HepG2 (cell line): ENCODE measurements at regions not wholly inside any gene's neighbourhood (a gene's known extent, or its start where the extent isn't known, plus 50 kb on each side); places are given as distances from the start of the nearest gene placed in this dataset.

ENCODE experiments used
- ARID2 ChIP-seq: sonication (generic); formaldehyde crosslinking; IDR thresholded peaks from 2 replicates; pipeline ENCODE4 v1.8.1; 2022; ENCODE audit warnings: mild to moderate bottlenecking, missing genetic modification reagents, borderline replicate concordance
- CEBPG ChIP-seq: IDR thresholded peaks from 2 replicates; pipeline ENCODE4 v1.6.1; 2016
- EEA1 ChIP-seq: sonication (generic); formaldehyde crosslinking; IDR thresholded peaks from 2 replicates; pipeline ENCODE4 v1.5.1; 2020; ENCODE audit warnings: mild to moderate bottlenecking, missing genetic modification reagents, borderline replicate concordance
- FOSL1 ChIP-seq: sonication (generic); formaldehyde crosslinking; IDR thresholded peaks from 2 replicates; pipeline ENCODE4 v1.9.0; 2021; ENCODE audit warnings: missing genetic modification reagents, borderline replicate concordance
- GFI1 ChIP-seq: sonication (generic); formaldehyde crosslinking; IDR thresholded peaks from 2 replicates; pipeline ENCODE4 v1.5.0; 2020; ENCODE audit warnings: missing genetic modification reagents, mild to moderate bottlenecking, borderline replicate concordance
- HES4 ChIP-seq: sonication (generic); formaldehyde crosslinking; IDR thresholded peaks from 2 replicates; pipeline ENCODE4 v1.9.0; 2021; ENCODE audit warnings: mild to moderate bottlenecking, missing genetic modification reagents, borderline replicate concordance
- KDM2A ChIP-seq: sonication (generic); formaldehyde crosslinking; IDR thresholded peaks from 2 replicates; pipeline ENCODE4 v1.4.0; 2020; ENCODE audit warnings: low read depth, missing genetic modification reagents, borderline replicate concordance
- MLLT10 ChIP-seq: sonication (generic); formaldehyde crosslinking; IDR thresholded peaks from 2 replicates; pipeline ENCODE4 v1.4.0; 2020; ENCODE audit warnings: missing genetic modification reagents
- NONO ChIP-seq, 2 experiments: fragments of 450-650 bp in 1 of 2; sonication (generic) in 1 of 2; formaldehyde crosslinking in 1 of 2; IDR thresholded peaks in 1 of 2; conservative IDR thresholded peaks in 1 of 2; 2 replicates each; pipeline versions ENCODE4 v1.6.1 to v1.8.0; 2017 to 2022; ENCODE audit warnings: mild to moderate bottlenecking in 1 of 2, missing genetic modification reagents in 1 of 2, moderate library complexity in 1 of 2
- NRL ChIP-seq: sonication (generic); formaldehyde crosslinking; IDR thresholded peaks from 2 replicates; pipeline ENCODE4 v1.5.0; 2020; ENCODE audit warnings: missing genetic modification reagents, mild to moderate bottlenecking, moderate library complexity, borderline replicate concordance
- TBP ChIP-seq: sonication (generic); formaldehyde crosslinking; IDR thresholded peaks from 2 replicates; pipeline ENCODE4 v1.5.0; 2020; ENCODE audit warnings: missing genetic modification reagents
- ZBTB7B ChIP-seq: sonication (generic); formaldehyde crosslinking; IDR thresholded peaks from 2 replicates; pipeline ENCODE4 v1.4.0; 2020; ENCODE audit warnings: missing genetic modification reagents
- ZEB1 ChIP-seq: IDR thresholded peaks from 2 replicates; pipeline ENCODE4 v1.6.1; 2012; ENCODE audit warnings: mild to moderate bottlenecking, low read depth, inconsistent platforms; ENCODE audit not compliant: insufficient replicate concordance
- ZKSCAN1 ChIP-seq: fragments of 150-350 bp; IDR thresholded peaks from 2 replicates; pipeline ENCODE4 v1.6.1; 2014; ENCODE audit warnings: low read length
- ZMAT3 ChIP-seq: sonication (generic); formaldehyde crosslinking; conservative IDR thresholded peaks from 2 replicates; pipeline ENCODE4 v1.7.0; 2021; ENCODE audit warnings: missing genetic modification reagents
- ZMYM2 ChIP-seq: sonication (generic); formaldehyde crosslinking; IDR thresholded peaks from 2 replicates; pipeline ENCODE4 v1.8.0; 2022; ENCODE audit warnings: mild to moderate bottlenecking, missing genetic modification reagents
- ZNF101 ChIP-seq: sonication (generic); formaldehyde crosslinking; IDR thresholded peaks from 2 replicates; pipeline ENCODE4 v1.4.0; 2020; ENCODE audit warnings: mild to moderate bottlenecking, low read depth, missing genetic modification reagents, borderline replicate concordance
- ZNF143 ChIP-seq: sonication (generic); formaldehyde crosslinking; IDR thresholded peaks from 2 replicates; pipeline ENCODE4 v1.4.0; 2020; ENCODE audit warnings: missing genetic modification reagents
- ZNF329 ChIP-seq: sonication (generic); formaldehyde crosslinking; IDR thresholded peaks from 2 replicates; pipeline ENCODE4 v1.9.0; 2021; ENCODE audit warnings: low read depth, mild to moderate bottlenecking, missing genetic modification reagents
- ZNF331 ChIP-seq: sonication (generic); formaldehyde crosslinking; IDR thresholded peaks from 2 replicates; pipeline ENCODE4 v1.4.0; 2020; ENCODE audit warnings: missing genetic modification reagents
- ZNF34 ChIP-seq: sonication (generic); formaldehyde crosslinking; IDR thresholded peaks from 2 replicates; pipeline ENCODE4 v1.4.0; 2020; ENCODE audit warnings: mild to moderate bottlenecking, missing genetic modification reagents, borderline replicate concordance
- ZNF501 ChIP-seq: sonication (generic); formaldehyde crosslinking; IDR thresholded peaks from 2 replicates; pipeline ENCODE4 v1.5.1; 2020; ENCODE audit warnings: mild to moderate bottlenecking, moderate library complexity, missing genetic modification reagents
- ZNF607 ChIP-seq: sonication (generic); formaldehyde crosslinking; IDR thresholded peaks from 2 replicates; pipeline ENCODE4 v1.5.1; 2020; ENCODE audit warnings: missing genetic modification reagents, mild to moderate bottlenecking, borderline replicate concordance
- ZNF644 ChIP-seq: IDR thresholded peaks from 2 replicates; pipeline ENCODE4 v1.6.1; 2016; ENCODE audit warnings: low read depth
- ZNF883 ChIP-seq: sonication (generic); formaldehyde crosslinking; IDR thresholded peaks from 2 replicates; pipeline ENCODE4 v1.5.1; 2020; ENCODE audit warnings: mild to moderate bottlenecking, missing genetic modification reagents; ENCODE audit errors: not compliant biosample characterization
- TF ChIP-seq, protein P1 (sequence below): IDR thresholded peaks from 2 replicates; pipeline ENCODE4 v1.6.1; 2018; ENCODE audit warnings: missing genetic modification reagents
- TF ChIP-seq, protein P2 (sequence below): sonication (generic); formaldehyde crosslinking; IDR thresholded peaks from 2 replicates; pipeline ENCODE4 v1.4.0; 2020; ENCODE audit warnings: low read depth, mild to moderate bottlenecking, missing genetic modification reagents
- TF ChIP-seq, protein P3 (sequence below): sonication (generic); formaldehyde crosslinking; IDR thresholded peaks from 2 replicates; pipeline ENCODE4 v1.4.0; 2020; ENCODE audit warnings: mild to moderate bottlenecking, missing genetic modification reagents
- TF ChIP-seq, protein P4 (sequence below): sonication (generic); formaldehyde crosslinking; IDR thresholded peaks from 2 replicates; pipeline ENCODE4 v1.8.0; 2022; ENCODE audit warnings: missing genetic modification reagents, mild to moderate bottlenecking, borderline replicate concordance

DNA sequence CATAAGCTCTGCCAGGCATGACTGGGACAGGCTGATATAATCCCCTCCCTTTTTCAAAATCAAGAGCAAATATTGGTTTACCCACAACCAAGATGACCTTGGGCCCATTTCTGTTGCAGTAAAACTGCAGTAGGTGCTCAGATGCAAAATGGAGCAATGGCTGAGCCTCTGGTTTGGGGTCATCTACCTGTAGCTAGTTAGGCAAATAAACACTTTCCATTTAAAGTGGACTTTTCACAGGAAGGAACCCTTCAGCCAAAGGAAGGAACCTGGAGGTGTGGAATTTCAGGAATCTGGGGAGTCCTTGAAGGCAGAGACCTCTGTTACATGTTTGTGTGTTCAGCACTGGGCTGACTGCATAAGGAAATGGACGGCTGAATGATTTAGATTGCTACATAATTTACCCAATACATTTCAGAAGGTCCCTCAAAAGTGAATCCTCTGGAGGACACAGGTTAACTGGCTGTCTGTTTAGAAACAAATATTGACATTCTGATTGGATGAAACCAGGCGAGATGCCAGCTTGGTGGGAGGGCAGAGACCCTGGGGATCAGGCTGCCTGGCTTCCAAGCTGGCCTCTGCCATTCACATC, 170.1 kb upstream of the ZNF618 start (continued):
- TF ChIP-seq TBP (CRISPR knock-in tag) (no peak), ZNF143 (no peak), ZNF34 (no peak), ZNF501 (no peak), NONO (IDR thresholded peaks at IDR 0.05) (no peak), NONO (CRISPR knock-in tag; conservative IDR thresholded peaks at IDR 0.05) (no peak), ZNF883 (CRISPR knock-in tag) (no peak), CEBPG (CRISPR knock-in tag) (peak; percentile 28; the same call in 1 of the 2 replicates), MLLT10 (CRISPR knock-in tag) (no peak), ARID2 (CRISPR knock-in tag) (no peak), ZNF329 (CRISPR knock-in tag) (no peak), ZBTB7B (CRISPR knock-in tag) (no peak), KDM2A (CRISPR knock-in tag) (no peak), EEA1 (no peak), ZNF101 (CRISPR knock-in tag) (no peak), GFI1 (CRISPR knock-in tag) (no peak), HES4 (CRISPR knock-in tag) (no peak), ZKSCAN1 (no peak), ZNF644 (peak; percentile 83), NRL (no peak), ZMAT3 (CRISPR knock-in tag) (no peak), ZEB1 (peak; percentile 87), ZMYM2 (no peak), ZNF331 (peak; percentile 51; the same call in 1 of the 2 replicates), FOSL1 (CRISPR knock-in tag) (no peak), ZNF607 (no peak)
- TF ChIP-seq, protein P1, sequence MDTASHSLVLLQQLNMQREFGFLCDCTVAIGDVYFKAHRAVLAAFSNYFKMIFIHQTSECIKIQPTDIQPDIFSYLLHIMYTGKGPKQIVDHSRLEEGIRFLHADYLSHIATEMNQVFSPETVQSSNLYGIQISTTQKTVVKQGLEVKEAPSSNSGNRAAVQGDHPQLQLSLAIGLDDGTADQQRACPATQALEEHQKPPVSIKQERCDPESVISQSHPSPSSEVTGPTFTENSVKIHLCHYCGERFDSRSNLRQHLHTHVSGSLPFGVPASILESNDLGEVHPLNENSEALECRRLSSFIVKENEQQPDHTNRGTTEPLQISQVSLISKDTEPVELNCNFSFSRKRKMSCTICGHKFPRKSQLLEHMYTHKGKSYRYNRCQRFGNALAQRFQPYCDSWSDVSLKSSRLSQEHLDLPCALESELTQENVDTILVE (CRISPR knock-in tag): no peak
- TF ChIP-seq, protein P2, sequence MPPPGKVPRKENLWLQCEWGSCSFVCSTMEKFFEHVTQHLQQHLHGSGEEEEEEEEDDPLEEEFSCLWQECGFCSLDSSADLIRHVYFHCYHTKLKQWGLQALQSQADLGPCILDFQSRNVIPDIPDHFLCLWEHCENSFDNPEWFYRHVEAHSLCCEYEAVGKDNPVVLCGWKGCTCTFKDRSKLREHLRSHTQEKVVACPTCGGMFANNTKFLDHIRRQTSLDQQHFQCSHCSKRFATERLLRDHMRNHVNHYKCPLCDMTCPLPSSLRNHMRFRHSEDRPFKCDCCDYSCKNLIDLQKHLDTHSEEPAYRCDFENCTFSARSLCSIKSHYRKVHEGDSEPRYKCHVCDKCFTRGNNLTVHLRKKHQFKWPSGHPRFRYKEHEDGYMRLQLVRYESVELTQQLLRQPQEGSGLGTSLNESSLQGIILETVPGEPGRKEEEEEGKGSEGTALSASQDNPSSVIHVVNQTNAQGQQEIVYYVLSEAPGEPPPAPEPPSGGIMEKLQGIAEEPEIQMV (CRISPR knock-in tag): no peak
- TF ChIP-seq, protein P3, sequence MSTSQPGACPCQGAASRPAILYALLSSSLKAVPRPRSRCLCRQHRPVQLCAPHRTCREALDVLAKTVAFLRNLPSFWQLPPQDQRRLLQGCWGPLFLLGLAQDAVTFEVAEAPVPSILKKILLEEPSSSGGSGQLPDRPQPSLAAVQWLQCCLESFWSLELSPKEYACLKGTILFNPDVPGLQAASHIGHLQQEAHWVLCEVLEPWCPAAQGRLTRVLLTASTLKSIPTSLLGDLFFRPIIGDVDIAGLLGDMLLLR (CRISPR knock-in tag): no peak
- TF ChIP-seq, protein P4, sequence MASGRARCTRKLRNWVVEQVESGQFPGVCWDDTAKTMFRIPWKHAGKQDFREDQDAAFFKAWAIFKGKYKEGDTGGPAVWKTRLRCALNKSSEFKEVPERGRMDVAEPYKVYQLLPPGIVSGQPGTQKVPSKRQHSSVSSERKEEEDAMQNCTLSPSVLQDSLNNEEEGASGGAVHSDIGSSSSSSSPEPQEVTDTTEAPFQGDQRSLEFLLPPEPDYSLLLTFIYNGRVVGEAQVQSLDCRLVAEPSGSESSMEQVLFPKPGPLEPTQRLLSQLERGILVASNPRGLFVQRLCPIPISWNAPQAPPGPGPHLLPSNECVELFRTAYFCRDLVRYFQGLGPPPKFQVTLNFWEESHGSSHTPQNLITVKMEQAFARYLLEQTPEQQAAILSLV (CRISPR knock-in tag): no peak
